ENCODE measurements at regions not wholly inside any gene's neighbourhood (a gene's known extent, or its start where the extent isn't known, plus 50 kb on each side); places are given as distances from the start of the nearest gene placed in this dataset.
"Not testable (repeated sequence)": the region's sequence is repeated elsewhere in the genome, so short reads cannot be mapped to it uniquely, and the experiment has no call there.

- no peak for DNase-seq
These were observed 1130.0 kb downstream of the STPG2 start for GRCh38 chr4:97013309-97013708.

DNA sequence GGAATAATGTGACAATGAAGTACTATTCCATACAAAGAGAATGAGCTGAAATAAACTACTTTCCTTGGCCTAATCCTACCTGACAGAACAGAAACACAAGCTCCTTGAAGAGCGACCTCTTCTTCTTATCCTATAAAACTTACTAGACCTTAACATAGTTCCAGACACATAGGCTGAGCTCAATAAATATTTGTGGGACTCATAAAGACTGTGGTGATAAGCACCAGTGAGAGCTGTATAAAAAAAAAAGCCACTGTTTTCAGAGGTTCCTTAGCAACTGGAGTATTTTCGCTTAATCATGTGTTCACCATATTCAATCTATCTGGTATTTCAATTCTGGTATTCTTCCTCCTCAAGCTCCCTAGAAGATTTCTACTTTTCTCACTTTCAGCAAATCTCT is 1129.6 kb downstream of the STPG2 start:
- no peak for DNase-seq

GRCh38 chr4:97015301-97015700 is 1128.0 kb downstream of the STPG2 start:
- DNase-seq: no peak

DNA sequence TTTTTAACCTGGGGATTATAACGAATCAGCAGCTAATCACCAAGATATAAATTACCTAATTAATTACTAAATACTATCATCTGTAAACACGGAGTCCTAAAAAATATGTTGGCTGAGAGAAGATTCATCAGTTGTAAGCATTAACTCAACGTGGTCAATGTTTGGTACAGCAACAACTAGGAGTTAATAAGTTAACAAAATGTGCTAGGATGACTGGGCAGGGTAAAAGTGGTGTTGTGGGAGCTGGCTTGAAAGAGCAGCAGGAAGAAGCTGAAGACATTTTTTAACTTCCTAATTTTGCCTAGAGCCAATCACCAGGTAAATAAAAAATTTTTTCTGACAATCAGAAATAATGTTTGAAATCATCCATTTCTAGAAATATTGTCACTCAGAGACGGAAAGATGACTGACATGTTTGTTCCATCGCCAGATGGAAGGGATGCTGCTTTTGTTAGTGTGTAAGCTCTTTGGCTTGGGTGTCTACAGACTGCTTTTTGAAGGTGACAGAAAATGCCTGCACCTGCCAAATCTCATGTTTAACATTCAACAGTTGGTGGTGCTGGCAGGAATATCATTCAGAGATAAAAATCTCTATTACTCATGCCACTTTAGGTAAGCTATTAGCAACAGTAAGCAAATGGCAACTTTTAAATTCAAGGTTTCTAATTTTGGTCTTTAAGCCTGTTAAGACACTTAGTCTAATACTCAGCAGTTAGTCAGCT is 1126.9 kb downstream of the STPG2 start:
- peak; percentile 3 for DNase-seq

DNA sequence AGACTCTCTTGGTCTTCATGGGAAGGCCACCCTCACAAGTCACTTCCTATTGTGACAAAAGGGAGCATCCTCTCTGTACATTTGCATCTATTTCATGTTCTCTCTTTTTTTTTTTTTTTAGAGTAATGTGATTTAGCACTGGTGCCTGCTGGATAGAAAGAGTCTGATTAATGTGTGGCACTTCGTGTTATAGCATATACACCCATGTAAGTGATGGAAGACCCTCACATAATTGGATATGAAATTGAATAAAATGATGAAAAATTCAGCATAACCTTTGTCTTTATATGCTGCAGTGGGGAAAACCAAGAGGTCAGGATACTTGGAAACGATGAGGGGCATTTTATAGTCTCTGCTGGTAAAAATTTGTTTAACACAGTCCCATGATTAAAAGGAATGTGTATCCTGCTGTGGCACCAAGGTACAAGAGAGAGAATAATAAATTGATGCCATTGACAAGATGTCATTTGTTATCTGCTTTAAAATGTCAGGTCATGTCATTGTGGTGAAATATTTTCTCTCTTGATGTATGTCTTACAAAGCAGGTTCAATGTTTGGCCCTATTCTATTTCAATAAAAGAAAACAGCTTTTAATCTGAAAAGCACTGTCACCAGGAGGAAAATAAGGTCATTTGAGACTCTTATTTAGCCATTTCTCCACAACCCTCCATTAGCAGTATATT is 1115.4 kb downstream of the STPG2 start:
- no peak for DNase-seq

DNA sequence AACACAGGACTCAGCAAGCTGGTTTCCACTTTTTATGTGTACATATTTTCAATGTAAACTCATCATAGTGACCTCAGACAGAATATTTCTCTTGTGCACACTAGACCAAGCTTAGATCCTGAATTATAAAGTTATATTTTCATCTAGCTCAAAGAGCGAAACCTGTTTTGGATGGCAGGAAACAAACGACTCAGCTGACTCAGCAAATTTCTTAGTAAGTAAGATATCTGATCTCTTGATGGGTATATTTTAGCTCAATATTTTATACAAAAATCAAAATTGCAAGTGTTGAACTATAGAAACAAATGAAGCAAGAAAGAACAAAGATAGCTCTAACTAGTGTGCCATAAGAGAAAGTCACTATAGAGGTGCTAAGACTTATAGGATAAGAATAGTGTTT is 1114.5 kb downstream of the STPG2 start:
- DNase-seq: no peak

- DNase-seq: not testable (repeated sequence)
These were observed 1105.7 kb downstream of the STPG2 start for GRCh38 chr4:97037411-97038145.

DNA sequence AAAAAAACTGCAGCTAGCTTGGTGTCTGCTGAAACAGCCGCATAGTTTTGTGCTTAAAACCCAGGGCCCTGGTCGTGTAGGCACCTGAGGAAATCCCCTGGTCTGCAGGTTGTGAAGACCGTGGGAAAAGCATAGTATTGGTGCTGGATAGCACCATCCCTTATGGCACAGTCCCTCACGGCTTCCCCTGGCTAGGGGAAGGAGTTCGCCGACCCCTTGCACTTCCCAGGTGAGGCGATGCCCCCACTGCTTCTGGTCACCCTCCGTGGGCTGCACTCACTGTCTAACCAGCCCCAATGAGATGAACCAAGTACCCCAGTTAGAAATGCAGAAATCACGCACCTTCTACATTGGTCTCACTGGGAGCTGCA is 1105.1 kb downstream of the STPG2 start:
- DNase-seq: no peak

DNA sequence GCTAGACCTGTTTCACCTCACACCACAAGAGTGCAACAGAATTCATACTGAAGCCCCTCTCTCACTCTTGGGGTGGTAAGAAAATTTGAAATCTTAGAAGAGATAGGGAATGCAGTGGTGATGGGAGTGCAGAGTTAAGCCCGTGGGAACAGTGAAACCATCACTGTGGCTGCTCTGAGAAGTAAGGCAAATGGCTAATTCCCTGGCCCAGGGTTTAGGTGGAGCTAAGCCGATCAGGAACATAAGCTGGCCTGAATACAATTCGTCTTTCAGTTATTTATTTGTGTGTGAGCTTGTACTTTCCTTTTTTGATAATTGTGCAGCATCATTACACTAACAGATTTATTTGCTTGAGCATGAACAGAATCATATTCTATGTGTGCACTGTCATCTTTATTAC is 1070.6 kb downstream of the STPG2 start:
- no peak for DNase-seq

- no peak for DNase-seq
These were observed 1070.1 kb downstream of the STPG2 start for GRCh38 chr4:97073194-97073593.

DNA sequence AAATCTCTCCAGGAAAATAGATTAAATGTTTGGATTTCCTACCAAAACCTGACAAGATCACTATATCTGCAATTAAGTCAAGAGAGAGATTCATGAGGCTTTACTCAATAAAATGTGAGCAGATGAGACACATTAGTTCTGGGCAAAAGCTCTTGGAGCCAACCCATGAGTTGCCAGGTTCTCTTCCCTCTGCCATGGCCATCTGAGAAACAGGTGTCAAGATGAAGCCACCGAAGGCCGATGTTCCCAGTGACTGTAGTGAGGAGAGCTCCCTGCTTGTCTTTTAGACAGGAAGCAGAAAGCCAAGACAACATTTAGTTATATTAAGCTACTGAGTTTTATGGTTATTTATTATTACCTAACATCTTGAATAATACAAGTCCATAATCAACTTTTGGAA is 1068.7 kb downstream of the STPG2 start:
- DNase-seq: no peak

DNA sequence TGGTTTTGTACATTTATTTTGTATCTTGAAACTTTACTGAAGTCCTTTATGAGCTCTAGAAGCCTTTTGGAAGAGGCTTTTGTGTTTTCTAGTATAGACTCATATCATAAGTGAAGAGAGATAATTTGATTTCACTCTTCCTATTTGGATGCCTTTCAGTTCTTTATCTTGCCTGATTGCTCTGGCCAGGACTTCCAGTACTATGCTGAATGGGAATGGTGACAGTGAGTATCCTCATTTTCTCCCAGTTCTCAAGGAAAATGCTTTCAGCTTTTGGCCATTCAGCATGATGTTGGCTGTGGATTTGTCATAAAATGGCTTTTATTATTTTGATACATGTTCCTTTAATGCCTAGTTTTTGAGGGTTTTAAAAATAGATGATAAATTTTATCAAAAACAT is 1061.3 kb downstream of the STPG2 start:
- no peak for DNase-seq

GRCh38 chr4:97097036-97097435 is 1046.2 kb downstream of the STPG2 start:
- not testable (repeated sequence) for DNase-seq

- not testable (repeated sequence) for DNase-seq
These were observed 1042.1 kb downstream of the STPG2 start for GRCh38 chr4:97101171-97101570.

DNA sequence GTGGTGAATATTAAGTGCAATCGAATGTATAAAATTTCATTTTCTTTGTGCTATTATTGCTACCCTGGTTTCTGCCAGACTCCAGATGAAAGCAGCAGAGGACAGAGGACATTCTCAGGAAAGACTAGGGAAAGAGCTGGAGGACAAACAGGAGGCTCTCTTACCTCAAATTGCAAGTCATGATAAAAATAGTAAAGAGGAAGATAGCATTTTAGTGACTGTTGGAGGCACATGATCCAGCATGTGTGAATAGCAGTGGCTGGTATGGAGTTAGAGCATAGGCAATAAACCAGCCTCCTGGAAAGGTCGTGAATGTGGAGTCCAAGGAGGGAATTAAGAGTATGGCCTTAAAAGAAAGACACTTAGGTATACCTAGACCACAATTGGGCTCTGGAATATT is 1040.0 kb downstream of the STPG2 start:
- no peak for DNase-seq

DNA sequence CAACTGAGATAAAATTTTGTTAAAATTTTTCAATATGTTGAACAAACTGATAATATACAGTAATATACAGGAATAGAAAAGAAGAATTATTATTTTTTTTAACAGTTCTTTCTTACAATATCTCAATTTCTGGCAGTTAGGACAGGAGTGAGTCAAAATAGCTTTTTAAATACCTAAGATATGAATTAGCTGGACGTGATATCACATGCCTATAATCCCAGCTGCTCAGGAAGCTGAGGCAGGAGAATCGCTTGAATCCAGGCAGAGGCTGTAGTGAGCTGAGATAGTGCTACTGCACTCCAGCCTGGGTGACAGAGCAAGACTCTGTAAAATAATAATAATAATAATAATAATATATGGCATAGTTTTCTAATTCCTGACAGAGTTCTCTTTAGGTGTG is 1039.3 kb downstream of the STPG2 start:
- DNase-seq: no peak

GRCh38 chr4:97104666-97105065 is 1038.6 kb downstream of the STPG2 start:
- no peak for DNase-seq

DNA sequence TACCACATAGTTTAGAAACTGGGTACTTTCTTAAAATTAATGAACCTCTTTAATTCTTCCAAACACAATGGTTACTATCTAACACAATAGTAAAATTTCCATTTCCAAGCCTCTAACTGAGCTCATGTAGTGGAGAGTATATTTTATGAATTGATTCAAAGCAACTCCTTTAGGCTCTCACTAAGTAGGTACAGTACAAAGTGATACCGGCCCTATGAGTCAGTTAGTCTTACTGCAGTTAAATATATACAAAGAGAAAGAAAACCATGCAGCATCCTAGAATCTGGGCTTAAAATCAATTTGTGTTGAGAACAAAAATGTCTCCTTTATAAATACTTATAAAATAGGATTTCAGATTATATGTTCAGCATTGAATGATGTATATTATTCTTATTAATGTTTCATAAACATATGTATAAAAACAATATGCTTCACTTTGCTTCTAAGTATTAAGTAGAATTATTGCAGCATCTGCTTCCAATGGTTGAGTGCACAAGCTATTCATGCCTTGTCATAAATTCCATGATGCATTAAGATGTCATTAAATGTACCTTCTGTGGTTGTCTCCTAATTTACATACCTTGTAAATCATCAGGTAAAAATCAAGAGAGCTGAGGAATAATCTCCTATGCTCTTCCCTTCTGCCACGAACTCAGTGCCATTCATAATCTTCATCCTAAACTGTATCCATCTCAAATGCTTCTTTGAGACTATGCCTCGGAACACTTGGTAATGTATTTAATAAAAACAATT is 1037.8 kb downstream of the STPG2 start:
- DNase-seq: no peak

GRCh38 chr4:97106161-97106560 is 1037.1 kb downstream of the STPG2 start:
- DNase-seq: no peak

DNA sequence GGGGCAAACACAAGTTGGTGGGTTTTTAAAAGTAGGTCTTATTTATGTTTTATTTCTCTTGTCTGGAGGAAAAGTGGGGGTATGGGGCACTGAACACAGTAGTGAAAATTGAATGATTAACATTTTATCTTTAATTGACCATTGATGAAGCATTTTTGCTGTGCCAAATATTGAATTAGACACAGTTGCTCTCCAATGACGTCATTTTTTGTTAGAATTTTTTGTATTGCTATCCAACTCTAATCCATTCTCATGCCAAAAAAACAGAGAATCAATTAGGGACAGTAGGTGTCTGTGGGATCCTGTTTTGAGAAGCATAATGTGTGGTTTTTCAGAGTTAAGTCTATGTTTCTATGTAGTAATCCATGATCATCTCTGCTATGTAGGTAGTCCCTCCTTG is 1032.8 kb downstream of the STPG2 start:
- DNase-seq: no peak

DNA sequence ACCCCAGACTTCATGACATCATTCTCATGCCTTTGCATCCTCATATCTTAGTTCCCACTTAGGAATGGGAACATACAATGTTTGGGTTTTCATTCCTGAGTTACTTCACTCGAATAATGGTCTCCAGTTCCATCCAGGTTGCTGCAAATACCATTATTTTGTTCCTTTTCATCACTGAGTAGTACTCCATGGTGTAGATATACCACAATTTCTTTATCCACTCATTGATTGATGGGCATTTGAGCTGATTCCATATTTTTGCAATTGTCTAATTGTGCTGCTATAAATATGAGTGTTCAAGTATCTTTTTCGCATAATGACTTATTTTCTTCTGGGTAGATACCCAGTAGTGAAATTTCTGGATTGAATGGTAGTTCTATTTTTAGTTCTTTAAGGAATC is 1026.8 kb downstream of the STPG2 start:
- DNase-seq: no peak

DNA sequence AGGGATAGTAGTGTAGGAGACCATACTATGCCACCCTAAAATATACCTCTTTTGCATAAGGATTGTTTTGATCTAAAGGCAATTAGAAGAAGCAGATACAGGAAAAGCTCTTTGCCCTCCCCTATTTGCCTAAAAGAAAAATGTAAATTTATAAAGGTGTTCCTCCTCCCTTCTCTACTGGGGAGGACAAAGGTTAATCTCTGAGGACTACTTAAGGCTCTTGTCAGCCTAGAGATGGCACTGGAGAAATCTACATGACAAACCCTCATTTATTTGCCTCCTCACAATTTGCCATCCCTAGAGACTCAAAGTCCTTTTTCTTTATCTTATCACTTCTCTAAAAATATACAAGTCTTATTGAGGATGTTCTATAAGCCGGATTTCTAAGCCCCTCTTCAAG is 1021.8 kb downstream of the STPG2 start:
- no peak for DNase-seq

- peak; percentile 29 for DNase-seq
These were observed 1019.7 kb downstream of the STPG2 start for GRCh38 chr4:97123573-97123972.
